NCI-H345 (cell line): ENCODE measurements at regions not wholly inside any gene's neighbourhood (a gene's known extent, or its start where the extent isn't known, plus 50 kb on each side); places are given as distances from the start of the nearest gene placed in this dataset.
"Not testable (repeated sequence)": the region's sequence is repeated elsewhere in the genome, so short reads cannot be mapped to it uniquely, and the experiment has no call there.

Experiments
- DNase-seq: peaks from one replicate; lab custom pipeline; 2025; lab: John Stamatoyannopoulos, UW

DNA sequence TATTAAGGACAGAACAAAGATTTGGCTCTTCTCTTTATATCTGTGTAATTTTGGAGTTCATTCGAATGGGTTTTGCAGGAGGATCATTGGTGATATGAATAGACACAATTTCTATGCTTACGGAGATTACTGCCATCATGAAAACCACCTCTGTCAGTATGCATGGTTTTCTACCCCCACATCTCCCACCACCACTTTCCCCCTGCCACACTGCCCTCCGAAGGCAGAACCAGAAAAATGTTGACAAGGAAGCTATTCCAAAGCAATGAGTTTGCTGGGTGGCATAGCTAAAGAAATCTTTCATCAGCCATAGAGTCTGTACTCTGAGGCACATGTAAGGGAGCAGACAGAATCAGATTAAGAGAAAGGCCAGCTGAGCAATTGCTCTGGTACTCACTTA lies 567.3 kb upstream of the ACTRT1 start:
- DNase-seq: no peak

DNA sequence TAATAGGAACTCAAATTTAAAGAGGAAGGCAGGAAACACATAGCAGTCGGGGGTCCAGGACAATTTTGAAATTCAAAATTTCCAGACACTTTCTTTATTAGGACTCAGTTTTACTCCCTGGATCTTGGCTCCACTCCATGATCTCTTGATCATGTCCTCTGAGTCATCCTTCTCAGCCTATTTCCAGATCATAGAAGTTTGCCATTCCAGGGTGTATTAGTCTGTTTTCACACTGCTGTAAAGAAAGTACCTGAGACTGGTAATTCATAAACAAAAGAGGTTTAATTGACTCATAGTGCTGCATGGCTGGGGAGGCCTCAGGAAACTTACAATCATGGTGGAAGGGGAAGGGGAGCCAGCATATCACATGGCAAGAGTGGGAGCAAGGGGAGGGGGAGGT lies 564.7 kb upstream of the ACTRT1 start:
- no peak for DNase-seq

DNA sequence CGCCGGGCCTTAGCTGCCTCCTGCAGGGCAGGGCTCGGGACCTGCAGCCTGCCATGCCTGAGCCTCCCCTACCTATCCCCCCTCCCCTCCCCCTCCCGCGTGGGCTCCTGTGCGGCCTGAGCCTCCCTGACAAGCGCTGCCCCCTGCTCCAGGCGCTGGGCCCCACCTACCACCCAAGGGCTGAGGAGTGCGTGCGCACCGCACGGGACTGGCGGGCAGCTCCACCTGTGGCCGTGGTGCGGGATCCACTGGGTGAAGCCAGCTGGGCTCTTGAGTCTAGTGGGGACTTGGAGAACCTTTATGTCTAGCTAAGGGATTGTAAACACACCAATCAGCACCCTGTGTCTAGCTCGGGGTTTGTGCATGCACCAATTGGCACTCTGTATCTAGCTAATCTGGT lies 554.6 kb upstream of the ACTRT1 start:
- DNase-seq: not testable (repeated sequence)

DNA sequence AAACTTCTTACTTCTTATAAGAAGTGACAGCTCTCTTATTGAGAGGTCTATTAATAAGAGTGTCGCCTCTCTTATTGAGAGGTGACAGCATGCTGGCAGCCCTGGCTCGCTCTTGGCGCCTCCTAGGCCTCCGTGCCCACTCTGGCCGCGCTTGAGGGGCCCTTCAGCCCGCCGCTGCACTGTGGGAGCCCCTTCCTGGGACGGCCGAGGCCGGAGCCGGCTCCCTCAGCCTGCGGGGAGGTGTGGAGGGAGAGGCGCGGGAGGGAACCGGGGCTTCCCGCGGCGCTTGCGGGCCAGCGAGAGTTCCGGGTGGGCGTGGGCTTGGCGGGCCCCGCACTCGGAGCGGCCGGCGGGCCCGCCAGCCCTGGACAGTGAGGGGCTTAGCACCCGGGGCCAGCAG lies 554.2 kb upstream of the ACTRT1 start:
- not testable (repeated sequence) for DNase-seq

DNA sequence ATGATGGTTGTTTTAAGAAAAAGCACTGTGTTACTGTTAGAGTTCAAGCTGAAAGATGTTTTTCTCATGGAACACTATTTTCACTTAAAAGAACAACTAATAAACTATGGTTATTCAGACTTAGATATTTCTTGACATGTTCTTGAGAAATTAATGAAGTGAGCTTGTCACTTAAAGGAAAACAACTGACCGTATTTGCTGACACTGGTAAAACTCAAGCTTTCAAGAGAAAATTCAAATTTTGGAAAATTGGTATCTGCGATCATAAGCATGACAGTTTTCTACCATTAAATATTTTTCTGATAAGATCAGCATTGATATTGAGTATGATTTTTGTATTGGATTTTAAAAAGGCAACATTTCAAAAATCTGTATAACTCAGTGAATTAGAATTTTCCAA lies 549.5 kb upstream of the ACTRT1 start:
- no peak for DNase-seq

DNA sequence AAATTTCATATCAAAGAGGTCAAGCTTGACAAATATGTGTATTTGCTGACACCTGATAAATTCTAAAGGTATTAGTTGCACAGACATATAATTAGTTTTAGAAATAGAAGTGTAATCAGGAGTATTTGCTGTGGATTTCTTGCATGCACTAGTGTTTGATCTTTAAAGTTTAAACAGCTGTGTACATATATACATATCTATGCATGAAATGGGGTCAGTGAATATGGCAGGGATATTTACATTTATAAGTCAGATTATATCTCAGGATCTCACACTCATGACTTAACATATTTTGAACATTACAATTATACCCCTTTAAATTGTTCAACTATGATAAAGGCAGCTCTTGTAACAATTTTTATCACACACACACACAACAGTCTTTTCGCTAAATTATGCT lies 547.4 kb upstream of the ACTRT1 start:
- no peak for DNase-seq

DNA sequence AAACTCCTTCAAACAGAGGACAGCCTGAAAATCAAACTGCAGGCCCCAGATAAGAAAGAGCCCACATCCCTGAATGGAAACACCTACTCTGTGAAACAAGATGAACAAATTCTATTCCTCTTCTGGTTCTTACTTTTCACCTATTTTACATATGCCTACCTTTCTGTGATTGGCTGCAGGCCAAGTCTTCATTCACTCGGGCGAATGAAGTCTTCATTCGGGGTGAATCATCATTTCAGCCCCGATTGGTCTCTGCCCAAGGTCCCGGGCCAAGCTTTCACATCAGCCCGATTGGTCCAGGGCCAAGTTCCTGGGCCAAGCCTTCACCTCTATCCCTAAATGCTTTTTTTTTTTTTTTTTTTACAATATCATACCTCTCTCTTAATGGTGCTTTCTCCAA lies 529.8 kb upstream of the ACTRT1 start:
- DNase-seq: no peak

DNA sequence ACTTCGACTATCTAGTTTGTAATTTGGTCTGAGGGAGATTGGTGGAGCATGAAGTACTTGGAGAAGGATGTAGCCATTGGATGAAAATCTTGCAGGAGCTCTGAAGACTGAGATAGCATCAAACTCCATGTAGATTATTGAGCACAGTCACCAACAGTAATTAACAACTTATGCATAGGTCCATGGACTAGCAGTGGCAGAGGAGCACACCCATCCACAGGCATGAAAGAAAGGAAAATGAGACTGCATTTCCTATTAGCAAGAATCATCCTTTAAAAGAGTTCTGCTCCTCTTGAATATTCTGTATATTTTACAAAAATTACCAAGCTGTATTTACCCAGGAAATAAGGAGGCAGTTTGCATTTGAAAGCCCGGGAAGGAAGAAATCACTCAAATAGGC lies 529.4 kb upstream of the ACTRT1 start:
- DNase-seq: no peak

DNA sequence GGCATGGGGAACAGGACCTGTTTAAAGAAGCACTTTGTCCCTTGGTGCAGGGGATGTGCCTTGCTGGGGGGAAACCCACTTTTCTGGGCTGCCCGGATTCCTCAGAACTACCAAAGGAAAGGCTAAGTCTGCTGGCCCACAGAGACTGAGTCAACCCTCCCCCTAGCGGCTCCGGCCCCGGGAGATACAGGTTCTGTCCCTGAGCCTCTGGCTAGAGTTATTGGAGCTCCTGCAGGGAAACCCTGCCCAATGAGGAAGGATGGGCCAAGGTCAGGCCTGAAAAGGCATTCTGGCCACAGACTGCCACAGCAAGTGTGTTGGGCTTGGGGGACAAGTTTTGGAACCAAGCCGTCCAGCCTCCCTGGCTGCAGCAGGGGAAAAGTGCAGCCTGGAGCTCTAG lies 490.9 kb upstream of the ACTRT1 start:
- DNase-seq: no peak

DNA sequence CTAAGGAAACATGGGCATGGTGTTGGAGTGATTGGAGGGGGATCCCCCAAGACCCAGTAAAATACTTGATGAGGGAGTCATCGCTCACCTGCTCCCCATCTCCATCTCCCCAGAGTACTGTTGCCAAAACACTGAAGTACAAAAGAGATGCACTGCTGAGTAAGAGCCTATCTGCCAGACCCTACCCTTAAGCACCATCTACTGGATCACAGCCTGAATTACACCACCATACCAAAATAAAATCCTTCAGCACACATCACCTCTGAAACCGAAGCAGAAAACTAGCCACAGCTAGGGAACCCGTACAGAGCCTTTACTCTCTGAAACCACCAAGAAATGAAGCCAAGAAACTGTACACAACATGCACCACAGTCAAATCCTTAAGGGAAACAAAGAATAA lies 466.3 kb upstream of the ACTRT1 start:
- no peak for DNase-seq

DNA sequence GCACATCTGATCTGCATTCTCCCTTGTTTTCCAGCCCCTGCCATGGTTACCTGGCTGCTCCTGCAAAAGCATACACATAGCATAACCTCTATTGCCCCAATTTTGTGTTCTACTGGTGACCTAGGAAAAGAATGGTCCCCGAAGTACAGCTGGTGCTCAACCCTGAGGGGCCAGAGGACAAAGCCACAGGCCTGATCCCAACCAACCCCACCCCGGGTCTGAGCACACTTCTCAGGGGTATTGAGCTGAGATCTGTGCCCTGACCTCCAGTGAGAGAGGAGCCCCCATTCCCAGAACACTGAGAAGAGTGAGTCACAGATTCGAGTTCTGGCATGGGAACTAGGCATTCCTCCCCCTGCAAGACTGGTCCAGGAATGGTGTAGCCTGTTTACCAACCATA lies 465.5 kb upstream of the ACTRT1 start:
- no peak for DNase-seq

DNA sequence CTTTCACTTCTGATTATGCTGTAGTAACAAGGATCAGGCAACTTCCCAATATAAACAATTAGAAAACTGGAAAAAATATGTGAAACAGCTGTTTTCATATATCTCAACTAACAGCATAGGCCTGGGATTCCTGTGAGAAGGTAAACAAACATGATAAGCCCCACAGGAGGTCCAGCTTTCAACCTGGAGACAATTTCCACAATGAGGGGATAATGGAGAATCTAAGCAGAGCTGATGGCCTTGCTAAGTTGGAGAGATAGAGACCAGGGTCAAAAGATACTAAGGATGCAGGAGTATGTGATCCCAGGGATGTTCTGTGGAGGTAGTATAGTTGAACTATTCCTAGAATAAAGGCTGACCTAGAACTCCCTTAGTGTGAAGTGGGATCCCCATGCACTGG lies 452.3 kb upstream of the ACTRT1 start:
- DNase-seq: no peak

DNA sequence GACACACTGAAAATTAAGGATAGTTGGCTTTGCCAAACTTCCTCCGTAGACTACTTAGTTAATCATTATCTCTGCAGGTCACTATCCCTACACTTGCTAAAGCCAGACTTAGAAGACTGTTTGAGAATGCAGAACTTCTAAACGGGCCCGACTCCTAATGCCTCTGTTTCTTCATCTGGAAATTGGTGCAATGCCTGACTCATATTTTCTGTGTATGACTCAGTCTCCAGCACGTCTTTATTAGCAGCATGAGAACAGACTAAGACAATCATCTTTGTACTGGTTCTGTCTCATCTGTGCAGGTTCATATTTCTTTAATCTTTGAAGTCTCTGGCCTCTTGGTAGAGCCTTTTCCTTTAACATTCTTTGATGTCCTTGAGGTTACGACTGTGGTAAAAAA lies 411.9 kb upstream of the ACTRT1 start:
- DNase-seq: no peak

DNA sequence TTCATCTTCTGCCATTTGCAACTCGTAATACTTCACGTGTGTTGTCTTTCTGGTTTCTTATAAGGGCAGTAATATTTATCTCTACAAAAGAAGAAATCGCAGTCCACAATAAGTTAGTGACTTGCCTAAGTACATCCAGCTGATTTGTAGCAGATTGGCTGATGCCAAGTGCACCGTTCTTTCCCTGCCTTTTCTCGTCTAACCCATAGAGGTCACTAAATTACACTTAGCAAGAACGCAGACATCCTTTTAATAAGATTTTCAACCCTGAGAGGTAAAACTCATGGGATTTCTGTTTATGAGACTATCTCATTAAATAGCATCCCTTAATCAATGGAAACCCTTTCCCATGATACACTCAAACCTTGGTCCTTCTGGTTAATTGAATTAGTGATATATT lies 408.6 kb upstream of the ACTRT1 start:
- DNase-seq: no peak

DNA sequence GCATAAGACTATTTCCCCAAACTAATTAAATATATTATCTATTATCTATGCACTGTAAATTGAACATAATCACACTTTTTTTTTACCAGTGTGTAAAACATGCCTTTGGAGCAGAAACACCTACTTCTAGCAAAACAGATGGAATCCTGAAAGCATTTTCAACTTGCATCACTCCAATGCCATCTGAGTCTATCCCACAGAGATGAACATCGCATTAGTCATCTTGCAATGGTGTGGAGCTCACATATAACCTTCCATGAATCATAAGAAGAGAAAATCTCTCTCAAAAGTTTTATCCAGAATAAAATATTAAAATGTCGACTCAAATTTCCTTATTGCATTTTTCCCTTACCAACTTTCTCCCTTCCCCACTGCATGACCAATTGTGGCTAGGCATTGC lies 406.7 kb upstream of the ACTRT1 start:
- DNase-seq: no peak

DNA sequence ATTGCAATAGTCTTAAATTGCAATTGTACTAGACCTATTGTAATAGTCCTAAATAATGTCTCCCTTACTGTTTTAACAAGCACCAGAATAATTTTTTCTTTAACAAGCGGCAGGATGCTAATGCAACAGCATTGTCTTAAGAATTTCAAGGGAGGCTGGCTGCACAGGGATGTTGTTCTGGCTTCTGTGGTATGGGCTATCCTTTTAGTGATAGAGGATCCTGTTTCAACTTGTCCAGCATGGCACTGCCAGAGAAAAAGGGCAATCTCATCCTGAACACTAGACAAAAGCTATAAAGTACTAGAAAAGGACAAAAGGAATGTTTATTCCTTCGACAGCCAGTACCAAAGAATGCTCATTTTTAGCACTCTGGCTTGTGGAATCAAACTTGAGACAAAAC lies 405.5 kb upstream of the ACTRT1 start:
- DNase-seq: no peak

DNA sequence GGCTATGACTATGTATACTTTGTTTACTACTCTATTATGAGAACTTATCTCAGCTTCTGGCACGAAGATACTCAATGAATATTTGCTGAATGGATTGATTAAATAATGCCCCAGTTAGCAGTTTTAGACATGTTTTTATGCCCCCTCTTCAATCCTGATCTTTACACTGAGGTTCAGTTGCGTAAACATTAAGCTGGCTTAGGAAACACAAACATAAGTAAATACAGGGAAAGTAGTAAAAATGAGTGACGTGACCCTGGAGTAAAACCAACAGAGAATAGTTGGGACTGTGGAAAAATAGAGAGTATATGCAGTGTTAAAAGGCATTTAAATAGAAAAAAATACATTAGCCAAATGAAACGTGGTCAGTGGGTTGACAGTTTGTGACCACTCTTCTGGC lies 387.0 kb upstream of the ACTRT1 start:
- no peak for DNase-seq

DNA sequence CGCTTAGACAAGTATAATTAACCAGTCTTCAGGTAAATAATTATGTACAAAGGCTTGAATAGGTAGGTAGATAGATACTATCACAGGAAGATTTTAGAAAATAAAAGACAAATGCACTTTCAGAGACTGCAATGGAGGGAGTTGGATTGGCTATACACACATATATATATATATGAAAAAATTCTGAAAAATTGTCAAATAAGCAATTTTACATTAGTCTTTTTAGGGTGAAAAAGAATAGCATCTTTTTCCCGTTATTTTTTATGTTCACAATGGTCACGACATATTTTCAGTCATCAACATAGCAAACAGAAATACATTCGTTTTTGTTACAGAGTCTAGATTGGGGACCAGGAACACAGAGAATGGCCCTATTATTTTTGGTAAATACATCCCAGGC lies 385.9 kb upstream of the ACTRT1 start:
- DNase-seq: no peak

DNA sequence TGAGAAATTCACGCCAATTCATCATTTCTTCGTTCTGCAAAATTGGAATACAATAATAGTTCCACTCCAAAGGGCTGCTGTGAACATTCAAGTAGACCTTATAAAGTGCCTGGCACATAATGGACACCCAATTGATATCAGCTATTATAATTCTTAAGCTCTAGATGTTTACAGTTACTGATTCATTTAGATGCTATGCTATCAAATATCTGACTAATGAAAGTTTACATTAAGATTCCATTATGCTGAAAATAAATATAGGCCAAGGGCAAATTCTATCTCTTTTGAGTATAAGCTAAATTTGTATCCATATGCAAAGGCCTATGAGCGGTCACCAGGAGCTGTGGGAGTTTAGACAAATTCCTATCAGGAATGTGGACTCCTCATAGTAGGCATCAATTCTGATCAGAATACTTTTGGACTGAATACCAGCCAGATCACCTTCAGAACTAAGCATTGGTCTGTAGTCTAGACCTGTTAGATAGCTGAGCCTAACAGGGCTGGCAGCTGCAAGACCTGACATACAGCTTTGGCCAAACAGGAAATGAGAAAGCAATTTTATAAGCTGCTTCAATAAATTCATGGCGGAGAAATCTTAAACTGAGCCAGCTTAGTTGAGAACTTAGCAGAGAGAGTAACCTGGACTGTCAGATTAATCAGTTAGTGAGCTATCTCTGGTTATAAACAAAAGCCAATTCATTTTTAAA lies 384.3 kb upstream of the ACTRT1 start:
- DNase-seq: no peak

DNA sequence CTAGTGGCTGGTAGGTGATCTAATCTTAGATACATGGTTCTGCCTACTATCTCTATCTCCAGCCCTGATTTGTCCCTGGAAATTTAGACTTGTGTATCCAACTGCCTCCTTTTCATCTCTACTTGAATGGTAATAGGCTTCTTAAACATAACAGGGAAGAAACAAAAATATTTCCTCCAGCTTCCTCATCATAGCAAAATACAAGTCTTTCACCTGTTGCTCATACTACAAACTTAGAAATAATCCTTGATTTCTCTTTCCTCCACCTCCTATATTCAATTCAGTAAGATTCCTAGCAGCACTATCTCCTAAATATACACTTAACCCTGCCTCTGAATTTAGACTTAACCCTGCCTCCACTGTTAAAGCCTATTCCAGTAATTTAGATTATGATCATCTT lies 373.3 kb upstream of the ACTRT1 start:
- no peak for DNase-seq

DNA sequence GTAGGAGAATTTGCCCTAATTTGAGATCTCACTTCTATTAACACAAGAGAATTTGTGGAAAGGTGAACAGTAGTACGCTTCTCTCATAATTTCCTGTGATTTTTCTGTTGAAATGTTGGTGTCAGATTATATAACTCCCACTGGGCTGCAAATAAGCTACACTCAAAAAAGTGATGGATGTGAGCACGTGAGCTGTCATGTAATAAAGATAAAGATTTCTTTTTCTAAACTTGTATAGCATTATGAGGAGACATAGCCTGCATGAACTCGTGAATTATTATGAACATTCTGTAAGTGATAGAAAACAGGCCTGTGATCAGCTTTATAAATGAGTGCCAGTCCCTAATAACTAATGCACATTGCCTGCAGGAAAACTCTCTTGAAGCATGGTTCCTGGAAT lies 356.6 kb upstream of the ACTRT1 start:
- DNase-seq: no peak

DNA sequence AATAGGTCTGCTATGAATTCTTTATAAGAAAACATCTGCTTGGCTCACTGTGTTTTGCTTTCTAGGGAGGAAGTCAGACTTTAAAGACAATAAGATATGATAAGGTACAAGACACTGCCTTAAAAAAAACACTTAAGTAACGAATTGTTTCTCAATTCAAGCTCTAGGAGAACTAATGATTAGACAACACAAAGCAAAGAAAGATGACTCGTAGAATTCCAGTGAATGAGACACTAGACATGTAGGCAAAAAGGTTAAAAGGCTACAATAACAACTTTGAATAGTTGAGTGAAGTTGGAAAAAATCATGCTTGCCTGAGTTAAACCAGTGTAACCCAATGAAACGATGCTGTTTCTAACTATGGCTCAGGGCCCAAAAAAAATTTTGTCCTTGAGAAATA lies 344.4 kb upstream of the ACTRT1 start:
- DNase-seq: no peak

DNA sequence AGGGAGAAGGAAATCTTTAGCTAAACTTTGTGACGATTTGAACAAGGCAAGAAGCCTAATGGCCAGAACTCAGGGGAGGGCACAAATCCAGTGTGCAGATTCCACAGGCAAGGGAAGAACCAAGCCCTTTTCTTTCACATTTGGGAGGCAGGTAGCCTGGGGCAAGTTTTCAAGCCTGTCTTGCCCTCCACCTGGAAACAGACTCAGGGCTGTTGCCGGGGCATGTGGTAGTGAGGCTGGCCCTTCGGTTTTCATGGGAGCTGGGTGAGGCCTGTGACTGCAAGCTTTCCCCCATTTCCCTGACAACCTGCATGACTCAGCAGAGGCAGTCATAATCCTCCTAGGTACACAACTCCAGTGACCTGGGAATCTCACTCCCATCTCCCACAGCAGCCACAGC lies 331.6 kb upstream of the ACTRT1 start:
- DNase-seq: not testable (repeated sequence)

DNA sequence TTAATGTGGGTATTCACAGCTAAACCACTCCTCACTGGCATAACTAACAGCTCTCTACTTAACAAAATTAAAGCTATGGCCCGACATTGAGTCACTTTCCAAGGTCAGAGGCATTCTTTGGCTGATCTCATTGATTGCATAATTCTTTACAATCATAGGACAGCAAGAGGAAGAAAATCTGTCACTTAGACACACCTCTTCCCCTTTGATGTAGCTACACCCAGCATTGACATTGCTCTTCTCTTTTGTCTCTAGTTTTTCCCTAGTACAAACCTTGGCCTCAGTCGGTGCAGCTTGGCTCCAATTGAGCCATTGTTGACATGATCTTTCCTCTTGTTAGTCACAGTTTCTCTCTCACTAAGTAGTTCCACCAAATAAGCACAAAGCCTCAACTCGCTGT lies 313.3 kb upstream of the ACTRT1 start:
- no peak for DNase-seq

DNA sequence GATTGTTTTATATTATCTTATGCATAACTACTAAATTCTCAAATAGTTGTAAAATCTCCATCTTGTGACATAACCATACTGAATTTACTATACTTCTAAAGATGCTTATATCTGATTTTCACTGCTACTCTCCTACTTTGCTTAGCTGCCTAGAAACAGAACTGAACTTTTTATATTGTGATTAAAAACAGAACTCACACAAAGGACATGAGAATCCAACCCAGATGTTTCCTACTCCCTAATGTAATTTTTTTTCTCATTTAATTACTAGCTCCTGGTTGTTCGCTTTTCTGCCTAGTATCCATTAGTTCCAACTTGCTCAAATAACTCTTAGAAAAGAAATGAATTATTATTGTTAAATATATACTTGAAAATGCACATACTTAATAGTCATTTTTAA lies 283.5 kb upstream of the ACTRT1 start:
- DNase-seq: no peak
